NCI-H82 treated with DMSO at 0.1 percent for 48 hours (cell line): ENCODE measurements at regions not wholly inside any gene's neighbourhood (a gene's known extent, or its start where the extent isn't known, plus 50 kb on each side); places are given as distances from the start of the nearest gene placed in this dataset.
A peak's percentile ranks its signal among the peaks of the same experiment; 100 is the strongest.

Experiments
- DNase-seq: peaks from one replicate; lab custom pipeline; 2025; ENCODE audit not compliant: unreplicated experiment; lab: John Stamatoyannopoulos, UW

- no peak for DNase-seq
These were observed 455.4 kb downstream of the EBF1 start for GRCh38 chr5:158644301-158644700.

- no peak for DNase-seq
These were observed 455.9 kb downstream of the EBF1 start for GRCh38 chr5:158643840-158644239.

GRCh38 chr5:158642879-158643278 is 456.8 kb downstream of the EBF1 start:
- no peak for DNase-seq

- no peak for DNase-seq
These were observed 458.7 kb downstream of the EBF1 start for GRCh38 chr5:158641016-158641415.

- no peak for DNase-seq
These were observed 459.1 kb downstream of the EBF1 start for GRCh38 chr5:158640593-158640980.

- no peak for DNase-seq
These were observed 459.7 kb downstream of the EBF1 start for GRCh38 chr5:158639881-158640592.

- DNase-seq = no peak
These were observed 461.3 kb downstream of the EBF1 start for GRCh38 chr5:158638396-158638795.

GRCh38 chr5:158637039-158637438 is 462.7 kb downstream of the EBF1 start:
- no peak for DNase-seq

- no peak for DNase-seq
These were observed 464.2 kb downstream of the EBF1 start for GRCh38 chr5:158635565-158635964.

GRCh38 chr5:158634714-158635113 is 465.0 kb downstream of the EBF1 start:
- no peak for DNase-seq

- DNase-seq = no peak
These were observed 470.0 kb downstream of the EBF1 start for GRCh38 chr5:158629591-158630312.

GRCh38 chr5:158626718-158627117 is 473.0 kb downstream of the EBF1 start:
- DNase-seq = no peak

GRCh38 chr5:158623971-158624370 is 475.7 kb downstream of the EBF1 start:
- peak; percentile 59 for DNase-seq

GRCh38 chr5:158621391-158621790 is 478.3 kb downstream of the EBF1 start:
- no peak for DNase-seq

GRCh38 chr5:158619083-158619788 is 480.5 kb downstream of the EBF1 start:
- DNase-seq = no peak

GRCh38 chr5:158618256-158618655 is 481.5 kb downstream of the EBF1 start:
- no peak for DNase-seq

GRCh38 chr5:158616707-158617106 is 483.0 kb downstream of the EBF1 start:
- DNase-seq = no peak

GRCh38 chr5:158614951-158615350 is 484.8 kb downstream of the EBF1 start:
- no peak for DNase-seq

GRCh38 chr5:158611581-158611980 is 488.1 kb downstream of the EBF1 start:
- DNase-seq = no peak

GRCh38 chr5:158610051-158610415 is 489.7 kb downstream of the EBF1 start:
- DNase-seq = no peak

- peak; percentile 16 for DNase-seq
These were observed 490.2 kb downstream of the EBF1 start for GRCh38 chr5:158609333-158610050.
